D721Med (cell line): ENCODE measurements at regions not wholly inside any gene's neighbourhood (a gene's known extent, or its start where the extent isn't known, plus 50 kb on each side); places are given as distances from the start of the nearest gene placed in this dataset.
"Not testable (repeated sequence)": the region's sequence is repeated elsewhere in the genome, so short reads cannot be mapped to it uniquely, and the experiment has no call there.

ENCODE experiments used
- DNase-seq: peaks from one replicate; pipeline ENCODE4 v3.0.0; 2011; ENCODE audit warnings: low spot score; ENCODE audit not compliant: insufficient read length
- FAIRE-seq: peaks from 2 replicates; lab custom pipeline; 2011; peaks lifted over from hg19 to GRCh38; lab: Jason Lieb, UNC
- CTCF ChIP-seq: IDR thresholded peaks from 2 replicates; pipeline ENCODE4 v1.5.1; 2012; ENCODE audit warnings: mild to moderate bottlenecking, control low read depth; ENCODE audit not compliant: insufficient read depth; ENCODE audit errors: missing control alignments

GRCh38 chr18:79603321-79604204 is 76.0 kb upstream of the CTDP1 start:
- DNase-seq (no peak), FAIRE-seq (no peak)

GRCh38 chr18:79604205-79604912 is 75.2 kb upstream of the CTDP1 start:
- DNase-seq (no peak), FAIRE-seq (no peak)
- no peak for TF ChIP-seq CTCF

More at GRCh38 chr18:79603321-79604204, 76.0 kb upstream of the CTDP1 start:
- TF ChIP-seq CTCF: no peak

GRCh38 chr18:79604913-79605880 is 74.4 kb upstream of the CTDP1 start:
- no peak for TF ChIP-seq CTCF
- FAIRE-seq (no peak), DNase-seq (no peak)

GRCh38 chr18:79606071-79606470 is 73.5 kb upstream of the CTDP1 start:
- not testable (repeated sequence) for FAIRE-seq, DNase-seq

- DNase-seq (no peak), FAIRE-seq (no peak)
- TF ChIP-seq CTCF: no peak
These were observed 72.8 kb upstream of the CTDP1 start for GRCh38 chr18:79606621-79607331.

- DNase-seq: no peak
- TF ChIP-seq CTCF: no peak
- FAIRE-seq: no peak
These were observed 72.1 kb upstream of the CTDP1 start for GRCh38 chr18:79607361-79607952.
